ENCODE measurements at regions not wholly inside any gene's neighbourhood (a gene's known extent, or its start where the extent isn't known, plus 50 kb on each side); places are given as distances from the start of the nearest gene placed in this dataset.

DNA sequence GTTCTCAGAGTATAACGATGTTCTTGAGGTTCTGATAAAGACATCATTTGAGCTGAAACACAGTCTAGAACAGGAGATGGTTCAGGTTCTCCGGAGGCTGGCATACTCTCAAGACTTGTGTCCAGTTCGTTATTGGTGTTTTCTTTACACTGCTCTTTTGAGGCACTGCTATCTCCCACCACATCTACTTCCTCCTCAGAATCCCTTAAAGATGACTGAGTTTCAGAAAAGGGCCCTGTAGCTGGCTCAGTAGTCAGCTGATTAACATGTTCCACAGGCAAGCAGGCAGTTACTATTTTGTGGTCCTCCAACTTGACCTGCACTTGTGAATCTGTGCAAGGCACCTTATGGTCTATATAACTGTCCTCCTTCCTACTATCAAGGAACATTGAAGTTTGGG, 50.2 kb downstream of the ZZZ3 start:
- no peak for TF ChIP-seq EZH2 (IDR thresholded peaks at IDR 0.05; ENCODE audit: low read length)
- TF ChIP-seq, protein P1, sequence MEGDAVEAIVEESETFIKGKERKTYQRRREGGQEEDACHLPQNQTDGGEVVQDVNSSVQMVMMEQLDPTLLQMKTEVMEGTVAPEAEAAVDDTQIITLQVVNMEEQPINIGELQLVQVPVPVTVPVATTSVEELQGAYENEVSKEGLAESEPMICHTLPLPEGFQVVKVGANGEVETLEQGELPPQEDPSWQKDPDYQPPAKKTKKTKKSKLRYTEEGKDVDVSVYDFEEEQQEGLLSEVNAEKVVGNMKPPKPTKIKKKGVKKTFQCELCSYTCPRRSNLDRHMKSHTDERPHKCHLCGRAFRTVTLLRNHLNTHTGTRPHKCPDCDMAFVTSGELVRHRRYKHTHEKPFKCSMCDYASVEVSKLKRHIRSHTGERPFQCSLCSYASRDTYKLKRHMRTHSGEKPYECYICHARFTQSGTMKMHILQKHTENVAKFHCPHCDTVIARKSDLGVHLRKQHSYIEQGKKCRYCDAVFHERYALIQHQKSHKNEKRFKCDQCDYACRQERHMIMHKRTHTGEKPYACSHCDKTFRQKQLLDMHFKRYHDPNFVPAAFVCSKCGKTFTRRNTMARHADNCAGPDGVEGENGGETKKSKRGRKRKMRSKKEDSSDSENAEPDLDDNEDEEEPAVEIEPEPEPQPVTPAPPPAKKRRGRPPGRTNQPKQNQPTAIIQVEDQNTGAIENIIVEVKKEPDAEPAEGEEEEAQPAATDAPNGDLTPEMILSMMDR (optimal IDR thresholded peaks at IDR 0.05 in 1 of 3, IDR thresholded peaks at IDR 0.05 in 1 of 3, conservative IDR thresholded peaks at IDR 0.05 in 1 of 3; ENCODE audit: extremely low read depth in 1 of 3, insufficient read depth in 2 of 3, low read length in 3 of 3) = no peak
- no peak overlapping the region for H3K4me3 ChIP-seq (ENCODE audit: control insufficient read depth in 2 of 3, extremely low read depth in 1 of 3, insufficient read depth in 2 of 3, low read depth in 1 of 3, low read length in 3 of 3)
- H4K20me1 ChIP-seq (ENCODE audit: control insufficient read depth, extremely low read depth, insufficient read depth, low read length) = no peaks in the 10 kb centered on the region
- H3K9me3 ChIP-seq (ENCODE audit: control insufficient read depth, low read depth, low read length) = no peaks in the 10 kb centered on the region
- H3K27ac ChIP-seq (ENCODE audit: control insufficient read depth, insufficient read depth, low read length) = no peak overlapping the region
- H3K4me1 ChIP-seq (ENCODE audit: control insufficient read depth, extremely low read depth, insufficient read depth, low read length) = peaks cover 2% of the 10 kb centered on the region
- no peaks in the 10 kb centered on the region for H3K9me1 ChIP-seq (ENCODE audit: control insufficient read depth, extremely low read depth, insufficient read depth, low read length)
- DNase-seq (ENCODE audit: low read depth, low spot score) (no peak), FAIRE-seq (peak; percentile 5)
- H3K9ac ChIP-seq (ENCODE audit: control insufficient read depth, extremely low read depth, insufficient read depth, low read length) = no peak overlapping the region
- H3K4me2 ChIP-seq (ENCODE audit: control insufficient read depth, extremely low read depth, insufficient read depth, low read depth, low read length) = no peak overlapping the region
- H3K27me3 ChIP-seq (ENCODE audit: control insufficient read depth, extremely low read depth, insufficient read depth, low read length) = no peaks in the 10 kb centered on the region
- peaks cover 9 to 16% of the 10 kb centered on the region in 2 experiments for H3K36me3 ChIP-seq (ENCODE audit: control insufficient read depth in 2 of 2, extremely low read depth in 1 of 2, insufficient read depth in 2 of 2, low read length in 2 of 2)
- peaks cover 2% of the 10 kb centered on the region for H3K79me2 ChIP-seq (ENCODE audit: control insufficient read depth, insufficient read depth, low read length)
- no peak overlapping the region for H2AFZ ChIP-seq (ENCODE audit: control insufficient read depth, low read length)
- dilution Hi-C loops (cut with MboI; ENCODE audit: extremely low pct_ligation_motif_present, low sequenced_read_pairs) = no loop called here

- dilution Hi-C loops (cut with MboI; ENCODE audit: extremely low pct_ligation_motif_present, low sequenced_read_pairs) = no loop called here
- DNase-seq (ENCODE audit: low read depth, low spot score) (no peak), FAIRE-seq (peak; percentile 5)
- Histone ChIP-seq H4K20me1 (ENCODE audit: control insufficient read depth, extremely low read depth, insufficient read depth, low read length) (no peaks in the 10 kb centered on the region), H3K4me1 (ENCODE audit: control insufficient read depth, extremely low read depth, insufficient read depth, low read length) (no peaks in the 10 kb centered on the region), H3K27ac (ENCODE audit: control insufficient read depth, insufficient read depth, low read length) (no peak overlapping the region), H3K9ac (ENCODE audit: control insufficient read depth, extremely low read depth, insufficient read depth, low read length) (no peak overlapping the region), H3K79me2 (ENCODE audit: control insufficient read depth, insufficient read depth, low read length) (peaks cover 2% of the 10 kb centered on the region), H3K36me3 (ENCODE audit: control insufficient read depth in 2 of 2, extremely low read depth in 1 of 2, insufficient read depth in 2 of 2, low read length in 2 of 2) (peaks cover 9 to 16% of the 10 kb centered on the region in 2 experiments), H3K9me1 (ENCODE audit: control insufficient read depth, extremely low read depth, insufficient read depth, low read length) (no peaks in the 10 kb centered on the region), H3K9me3 (ENCODE audit: control insufficient read depth, low read depth, low read length) (no peaks in the 10 kb centered on the region), H3K27me3 (ENCODE audit: control insufficient read depth, extremely low read depth, insufficient read depth, low read length) (no peaks in the 10 kb centered on the region), H3K4me3 (ENCODE audit: control insufficient read depth in 2 of 3, extremely low read depth in 1 of 3, insufficient read depth in 2 of 3, low read depth in 1 of 3, low read length in 3 of 3) (no peak overlapping the region), H3K4me2 (ENCODE audit: control insufficient read depth, extremely low read depth, insufficient read depth, low read depth, low read length) (no peak overlapping the region), H2AFZ (ENCODE audit: control insufficient read depth, low read length) (no peak overlapping the region)
- TF ChIP-seq EZH2 (IDR thresholded peaks at IDR 0.05; ENCODE audit: low read length) = no peak
- TF ChIP-seq, protein P1 (optimal IDR thresholded peaks at IDR 0.05 in 1 of 3, IDR thresholded peaks at IDR 0.05 in 1 of 3, conservative IDR thresholded peaks at IDR 0.05 in 1 of 3; ENCODE audit: extremely low read depth in 1 of 3, insufficient read depth in 2 of 3, low read length in 3 of 3) = no peak
Observed at GRCh38 chr1:77631751-77632150, 50.7 kb downstream of the ZZZ3 start.

All from keratinocyte (primary cell).